ENCODE measurements at regions not wholly inside any gene's neighbourhood (a gene's known extent, or its start where the extent isn't known, plus 50 kb on each side); places are given as distances from the start of the nearest gene placed in this dataset.

GRCh38 chr11:11782532-11783110 lies 59.2 kb upstream of the USP47 start:
- TF ChIP-seq CTCF (IDR thresholded peaks at IDR 0.05), result no peak
- no peak for TF ChIP-seq POLR2A (IDR thresholded peaks at IDR 0.05)
